Hepatocyte (in vitro differentiated cells): ENCODE measurements at regions not wholly inside any gene's neighbourhood (a gene's known extent, or its start where the extent isn't known, plus 50 kb on each side); places are given as distances from the start of the nearest gene placed in this dataset.

Source experiments
- DNase-seq: peaks from one replicate; pipeline ENCODE4 v3.0.0-alpha.2; 2016; ENCODE audit warnings: low spot score
- H2AFZ ChIP-seq: fragments of 200-600 bp; sonication (generic); 2 replicates; pipeline ENCODE4 v1.6.0; 2016; ENCODE audit warnings: antibody characterized with exemption, mild to moderate bottlenecking
- H3K27ac ChIP-seq: fragments of 200-600 bp; sonication (generic); 2 replicates; pipeline ENCODE4 v1.5.1; 2016; ENCODE audit warnings: mild to moderate bottlenecking
- H3K27me3 ChIP-seq: fragments of 200-600 bp; sonication (generic); 2 replicates; pipeline ENCODE4 v1.6.1; 2016
- H3K36me3 ChIP-seq: fragments of 200-600 bp; sonication (generic); replicated peaks from 2 replicates; pipeline ENCODE4 v1.5.1; 2016; ENCODE audit warnings: low read depth; ENCODE audit not compliant: insufficient read depth
- H3K4me1 ChIP-seq: fragments of 200-600 bp; sonication (generic); 2 replicates; pipeline ENCODE4 v1.5.1; 2016; ENCODE audit warnings: mild to moderate bottlenecking, moderate library complexity; ENCODE audit not compliant: insufficient read depth
- H3K4me2 ChIP-seq: fragments of 200-600 bp; sonication (generic); 2 replicates; pipeline ENCODE4 v1.6.0; 2016
- H3K4me3 ChIP-seq: fragments of 200-600 bp; sonication (generic); 2 replicates; pipeline ENCODE4 v1.5.1; 2016; ENCODE audit warnings: mild to moderate bottlenecking
- H3K79me2 ChIP-seq: fragments of 200-600 bp; sonication (generic); 2 replicates; pipeline ENCODE4 v1.6.0; 2017; ENCODE audit warnings: mild to moderate bottlenecking
- H3K9me2 ChIP-seq: fragments of 200-600 bp; sonication (generic); replicated peaks from 2 replicates; pipeline ENCODE4 v1.6.0; 2017; ENCODE audit warnings: mild to moderate bottlenecking; ENCODE audit not compliant: insufficient read depth
- H3K9me3 ChIP-seq: fragments of 200-600 bp; sonication (generic); 2 replicates; pipeline ENCODE4 v1.5.1; 2016; ENCODE audit warnings: low read depth, mild to moderate bottlenecking
- H4K20me1 ChIP-seq: fragments of 200-600 bp; sonication (generic); 2 replicates; pipeline ENCODE4 v1.6.0; 2016; ENCODE audit warnings: mild to moderate bottlenecking; ENCODE audit not compliant: insufficient read depth, poor library complexity, severe bottlenecking
- EZH2 ChIP-seq: fragments of 200-600 bp; sonication (generic); IDR thresholded peaks from 2 replicates; pipeline ENCODE4 v1.6.1; 2016; ENCODE audit warnings: antibody characterized with exemption, mild to moderate bottlenecking, borderline replicate concordance
- EZH2phosphoT487 ChIP-seq: fragments of 200-600 bp; sonication (generic); IDR thresholded peaks from one replicate; pipeline ENCODE4 v1.6.1; 2018; ENCODE audit warnings: antibody characterized with exemption, mild to moderate bottlenecking, low read depth, moderate library complexity; ENCODE audit not compliant: unreplicated experiment, severe bottlenecking
- WGBS: methylation state at CpG from one replicate; pipeline ENCODE4 v1.1.6; 2016; ENCODE audit warnings: low lambda C conversion rate; ENCODE audit errors: missing lambda C conversion rate; 5-methylcytosine and 5-hydroxymethylcytosine counted together
- TF ChIP-seq, protein P1 (sequence below): fragments of 200-600 bp; sonication (generic); IDR thresholded peaks from 2 replicates; pipeline ENCODE4 v1.5.1; 2016; ENCODE audit warnings: antibody characterized with exemption, mild to moderate bottlenecking; ENCODE audit not compliant: poor library complexity

DNA sequence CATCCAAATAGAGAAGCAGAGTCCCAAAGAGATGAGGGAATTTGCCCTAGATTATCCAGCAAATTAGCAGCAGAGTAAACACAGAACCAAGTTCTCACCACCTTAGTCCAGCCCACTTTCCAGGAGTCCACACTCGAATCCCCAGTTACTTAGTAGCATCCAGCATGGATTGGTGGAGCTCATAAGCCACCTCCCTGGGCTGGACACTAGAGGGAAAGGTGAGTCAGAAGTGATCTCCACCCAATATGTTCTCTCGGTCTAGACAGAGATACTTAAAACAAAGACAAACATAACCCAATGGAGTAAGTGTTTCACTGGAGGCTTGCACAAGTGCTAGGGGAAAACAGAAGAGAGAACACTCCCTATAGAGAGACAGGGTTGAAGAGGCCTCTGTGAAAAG lies 105.1 kb upstream of the CPEB2 start:
- no peak for TF ChIP-seq EZH2
- TF ChIP-seq, protein P1, sequence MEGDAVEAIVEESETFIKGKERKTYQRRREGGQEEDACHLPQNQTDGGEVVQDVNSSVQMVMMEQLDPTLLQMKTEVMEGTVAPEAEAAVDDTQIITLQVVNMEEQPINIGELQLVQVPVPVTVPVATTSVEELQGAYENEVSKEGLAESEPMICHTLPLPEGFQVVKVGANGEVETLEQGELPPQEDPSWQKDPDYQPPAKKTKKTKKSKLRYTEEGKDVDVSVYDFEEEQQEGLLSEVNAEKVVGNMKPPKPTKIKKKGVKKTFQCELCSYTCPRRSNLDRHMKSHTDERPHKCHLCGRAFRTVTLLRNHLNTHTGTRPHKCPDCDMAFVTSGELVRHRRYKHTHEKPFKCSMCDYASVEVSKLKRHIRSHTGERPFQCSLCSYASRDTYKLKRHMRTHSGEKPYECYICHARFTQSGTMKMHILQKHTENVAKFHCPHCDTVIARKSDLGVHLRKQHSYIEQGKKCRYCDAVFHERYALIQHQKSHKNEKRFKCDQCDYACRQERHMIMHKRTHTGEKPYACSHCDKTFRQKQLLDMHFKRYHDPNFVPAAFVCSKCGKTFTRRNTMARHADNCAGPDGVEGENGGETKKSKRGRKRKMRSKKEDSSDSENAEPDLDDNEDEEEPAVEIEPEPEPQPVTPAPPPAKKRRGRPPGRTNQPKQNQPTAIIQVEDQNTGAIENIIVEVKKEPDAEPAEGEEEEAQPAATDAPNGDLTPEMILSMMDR = no peak
- TF ChIP-seq EZH2phosphoT487 = no peak
- H4K20me1 ChIP-seq = no peaks in the 10 kb centered on the region

GRCh38 chr4:14898989-14899388 lies 103.3 kb upstream of the CPEB2 start:
- Histone ChIP-seq H3K79me2 (no peaks in the 10 kb centered on the region), H3K36me3 (no peaks in the 10 kb centered on the region), H2AFZ (no peak overlapping the region), H3K9me2 (no peaks in the 10 kb centered on the region), H3K4me3 (no peak overlapping the region), H3K4me1 (no peaks in the 10 kb centered on the region), H3K27ac (no peak overlapping the region), H3K4me2 (no peak overlapping the region), H3K9me3 (no peaks in the 10 kb centered on the region), H4K20me1 (no peaks in the 10 kb centered on the region), H3K27me3 (no peaks in the 10 kb centered on the region)
- no peak for TF ChIP-seq EZH2
- TF ChIP-seq, protein P1 = no peak
- no peak for TF ChIP-seq EZH2phosphoT487
- DNase-seq = no peak

More for the DNA sequence above, 105.1 kb upstream of the CPEB2 start:
- Histone ChIP-seq H3K4me1 (no peaks in the 10 kb centered on the region), H3K9me3 (no peaks in the 10 kb centered on the region), H2AFZ (no peak overlapping the region), H3K27me3 (no peaks in the 10 kb centered on the region), H3K27ac (no peak overlapping the region), H3K9me2 (no peaks in the 10 kb centered on the region), H3K36me3 (no peaks in the 10 kb centered on the region), H3K4me3 (no peak overlapping the region), H3K79me2 (no peaks in the 10 kb centered on the region), H3K4me2 (no peak overlapping the region)
- 69% methylated on average over 2 of the region's 2 CpGs for WGBS
- DNase-seq = peak; percentile 23

DNA sequence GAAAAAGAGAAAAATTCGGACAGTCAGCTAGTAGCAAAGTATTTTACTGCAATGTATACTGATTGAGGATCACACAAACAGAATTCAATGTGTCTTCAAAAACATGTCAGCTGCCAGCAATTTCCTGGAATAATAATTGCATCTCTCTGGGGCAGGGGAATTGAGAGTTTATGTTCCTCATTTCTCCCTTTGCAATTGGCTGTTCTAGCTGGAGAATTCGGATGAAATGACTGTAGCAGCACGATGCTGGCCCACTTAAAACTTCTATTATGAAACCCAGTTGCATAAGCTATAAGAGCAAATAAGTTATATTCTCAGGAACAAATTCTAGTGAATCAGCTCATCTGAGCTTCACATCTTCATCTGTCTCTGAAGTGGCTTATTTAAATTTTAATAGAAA lies 99.9 kb upstream of the CPEB2 start:
- no peak overlapping the region for H3K4me3 ChIP-seq
- no peaks in the 10 kb centered on the region for H3K27me3 ChIP-seq
- no peak overlapping the region for H3K27ac ChIP-seq
- DNase-seq = no peak
- no peaks in the 10 kb centered on the region for H3K9me3 ChIP-seq
- no peaks in the 10 kb centered on the region for H3K36me3 ChIP-seq
- TF ChIP-seq, protein P1 = no peak
- TF ChIP-seq EZH2phosphoT487 = no peak
- no peak for TF ChIP-seq EZH2
- WGBS = 80% methylated on average over 3 of the region's 3 CpGs
- H3K79me2 ChIP-seq = no peaks in the 10 kb centered on the region
- no peaks in the 10 kb centered on the region for H3K4me1 ChIP-seq
- H3K4me2 ChIP-seq = no peak overlapping the region
- H2AFZ ChIP-seq = no peak overlapping the region
- H4K20me1 ChIP-seq = no peaks in the 10 kb centered on the region
- H3K9me2 ChIP-seq = no peaks in the 10 kb centered on the region

DNA sequence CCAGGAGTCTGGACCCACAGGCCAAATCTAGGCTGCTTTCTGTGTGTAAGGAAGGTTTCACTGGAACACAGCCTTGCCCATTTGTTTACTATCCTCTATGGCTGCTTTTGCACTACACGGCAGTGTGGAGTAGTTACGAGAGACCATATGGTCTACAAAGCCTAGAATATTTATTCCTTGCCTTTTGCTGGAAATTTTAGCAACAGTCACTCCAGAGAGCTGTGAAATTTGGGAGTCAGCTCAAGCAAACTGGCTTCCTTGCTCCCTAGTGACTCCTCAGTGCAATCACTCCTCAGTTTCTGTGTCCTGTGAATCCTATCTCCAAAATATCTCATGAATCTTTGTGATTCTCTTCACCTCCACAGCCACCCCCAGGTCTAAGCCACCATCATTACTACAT lies 99.0 kb upstream of the CPEB2 start:
- Histone ChIP-seq H3K4me1 (no peaks in the 10 kb centered on the region), H3K36me3 (no peaks in the 10 kb centered on the region), H3K4me2 (no peak overlapping the region), H3K4me3 (no peak overlapping the region), H3K27ac (no peak overlapping the region), H3K9me2 (no peaks in the 10 kb centered on the region), H3K27me3 (no peaks in the 10 kb centered on the region), H3K9me3 (no peaks in the 10 kb centered on the region), H2AFZ (no peak overlapping the region), H4K20me1 (no peaks in the 10 kb centered on the region), H3K79me2 (no peaks in the 10 kb centered on the region)
- WGBS = 98% methylated on average over 2 of the region's 2 CpGs
- TF ChIP-seq EZH2 (no peak), EZH2phosphoT487 (no peak)
- TF ChIP-seq, protein P1 = no peak
- DNase-seq = no peak
